ENCODE measurements at regions not wholly inside any gene's neighbourhood (a gene's known extent, or its start where the extent isn't known, plus 50 kb on each side); places are given as distances from the start of the nearest gene placed in this dataset.
"Not testable (repeated sequence)": the region's sequence is repeated elsewhere in the genome, so short reads cannot be mapped to it uniquely, and the experiment has no call there.

DNA sequence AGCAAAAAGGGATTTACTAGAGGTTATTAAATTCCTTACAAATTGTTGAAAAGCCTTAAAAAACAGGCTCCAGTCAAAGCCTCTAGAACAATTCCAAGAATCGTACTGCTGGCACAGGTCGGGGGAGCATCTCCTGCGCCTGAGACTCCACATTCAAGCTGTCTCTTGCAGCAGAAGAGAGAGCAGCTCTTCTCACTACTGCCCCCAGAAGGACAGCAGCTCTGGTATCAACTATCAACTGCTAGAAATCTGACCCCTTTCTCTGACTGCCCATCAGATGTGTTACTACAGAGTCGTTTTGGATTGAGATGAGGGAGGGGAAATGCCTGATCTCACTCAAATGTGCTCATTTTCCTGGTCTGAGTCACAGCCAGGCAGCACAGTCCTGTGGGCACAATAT, 403.6 kb downstream of the RPIA start:
- H3K4me3 ChIP-seq; DNase-seq; intact Hi-C loops (cut with DNase I): not testable (repeated sequence)

GRCh38 chr2:89102587-89102986, 411.1 kb downstream of the RPIA start:
- intact Hi-C loops (cut with DNase I); H3K4me1 ChIP-seq; H3K4me3 ChIP-seq; DNase-seq; H3K27me3 ChIP-seq; H3K9me3 ChIP-seq; H3K36me3 ChIP-seq; H3K27ac ChIP-seq: not testable (repeated sequence)
- ATAC-seq: peak; percentile 25

More for the DNA sequence above, 403.6 kb downstream of the RPIA start:
- H3K27ac ChIP-seq, H3K4me1 ChIP-seq, H3K9me3 ChIP-seq, ATAC-seq, H3K36me3 ChIP-seq, H3K27me3 ChIP-seq: not testable (repeated sequence)

- DNase-seq; intact Hi-C loops (cut with DNase I): not testable (repeated sequence)
Observed at GRCh38 chr2:89106369-89107019, 415.0 kb downstream of the RPIA start.

DNA sequence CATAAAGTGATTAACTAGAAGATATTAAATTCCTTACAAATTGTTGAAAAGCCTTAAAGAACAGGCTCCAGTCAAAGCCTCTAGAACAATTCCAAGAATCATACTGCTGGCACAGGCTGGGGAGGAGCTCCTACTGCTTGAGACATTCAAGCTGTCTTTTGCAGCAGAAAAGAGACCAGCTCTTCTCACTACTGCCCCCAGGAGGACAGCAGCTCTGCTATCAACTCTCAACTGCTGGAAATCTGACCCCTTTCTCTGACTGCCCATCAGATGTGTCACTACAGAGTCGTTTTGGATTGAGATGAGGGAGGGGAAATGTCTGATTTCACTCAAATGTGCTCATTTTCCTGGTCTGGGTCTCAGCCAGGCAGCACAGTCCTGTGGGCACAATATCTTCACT, 421.0 kb downstream of the RPIA start:
- intact Hi-C loops (cut with DNase I): not testable (repeated sequence)

More at GRCh38 chr2:89106369-89107019, 415.0 kb downstream of the RPIA start:
- not testable (repeated sequence) for H3K27me3 ChIP-seq, H3K9me3 ChIP-seq, ATAC-seq, H3K27ac ChIP-seq, H3K36me3 ChIP-seq, H3K4me3 ChIP-seq, H3K4me1 ChIP-seq

DNA sequence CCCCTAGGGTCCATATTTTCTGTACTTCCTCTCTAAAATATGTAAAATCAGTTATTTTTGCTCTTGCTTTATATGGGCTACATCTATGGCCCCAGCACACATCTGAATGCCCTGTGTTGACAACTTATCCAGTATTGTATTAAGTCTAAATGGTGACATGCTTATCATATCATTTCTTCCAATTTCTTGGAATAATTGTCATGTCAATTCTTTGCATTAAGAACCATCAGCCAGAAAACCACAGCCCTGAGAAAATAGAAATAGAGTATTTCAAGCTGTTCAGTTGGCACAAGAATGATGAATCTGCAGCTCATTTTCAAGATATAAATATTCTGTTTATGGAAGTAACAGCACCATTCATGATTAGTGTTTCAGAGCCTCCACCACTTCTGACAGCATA, 421.8 kb downstream of the RPIA start:
- DNase-seq; H3K4me1 ChIP-seq; H3K27ac ChIP-seq; H3K27me3 ChIP-seq; H3K36me3 ChIP-seq; intact Hi-C loops (cut with DNase I); H3K9me3 ChIP-seq; ATAC-seq; H3K4me3 ChIP-seq: not testable (repeated sequence)

More for the DNA sequence above, 421.0 kb downstream of the RPIA start:
- TF ChIP-seq CTCF (IDR thresholded peaks at IDR 0.05): peak; percentile 34
- H3K36me3 ChIP-seq, H3K27ac ChIP-seq, DNase-seq, H3K9me3 ChIP-seq, H3K4me3 ChIP-seq, H3K4me1 ChIP-seq, H3K27me3 ChIP-seq: not testable (repeated sequence)
- peak; percentile 55 for ATAC-seq

GRCh38 chr2:89129440-89129839, 438.0 kb downstream of the RPIA start:
- DNase-seq; H3K4me1 ChIP-seq; H3K27ac ChIP-seq; H3K36me3 ChIP-seq; H3K27me3 ChIP-seq; ATAC-seq; H3K4me3 ChIP-seq; H3K9me3 ChIP-seq; intact Hi-C loops (cut with DNase I): not testable (repeated sequence)

GRCh38 chr2:89130665-89131308, 439.3 kb downstream of the RPIA start:
- H3K4me3 ChIP-seq; H3K27me3 ChIP-seq; H3K4me1 ChIP-seq; H3K27ac ChIP-seq; DNase-seq; H3K36me3 ChIP-seq; H3K9me3 ChIP-seq; intact Hi-C loops (cut with DNase I); ATAC-seq: not testable (repeated sequence)

DNA sequence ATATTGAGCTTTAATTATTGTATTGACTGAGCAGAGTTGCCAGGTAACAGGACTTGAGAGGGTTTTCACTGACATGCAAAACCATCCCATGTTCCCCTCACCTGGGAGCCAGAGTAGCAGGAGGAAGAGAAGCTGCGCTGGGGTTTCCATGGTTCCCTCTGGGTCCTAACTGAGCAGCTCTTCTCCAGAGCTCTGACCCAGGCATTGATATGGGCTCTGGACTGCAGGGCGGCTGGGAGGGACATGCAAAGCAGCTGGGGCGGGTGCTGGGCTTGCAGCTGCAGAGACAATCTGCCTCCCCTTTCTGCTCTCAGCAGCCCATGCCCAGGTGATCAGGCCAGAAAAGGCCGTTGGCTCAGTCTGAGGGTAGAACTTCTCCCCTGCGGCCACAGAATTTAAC, 451.5 kb downstream of the RPIA start:
- H3K36me3 ChIP-seq; H3K4me3 ChIP-seq; H3K9me3 ChIP-seq; H3K4me1 ChIP-seq; ATAC-seq; H3K27ac ChIP-seq; intact Hi-C loops (cut with DNase I); H3K27me3 ChIP-seq; DNase-seq: not testable (repeated sequence)

DNA sequence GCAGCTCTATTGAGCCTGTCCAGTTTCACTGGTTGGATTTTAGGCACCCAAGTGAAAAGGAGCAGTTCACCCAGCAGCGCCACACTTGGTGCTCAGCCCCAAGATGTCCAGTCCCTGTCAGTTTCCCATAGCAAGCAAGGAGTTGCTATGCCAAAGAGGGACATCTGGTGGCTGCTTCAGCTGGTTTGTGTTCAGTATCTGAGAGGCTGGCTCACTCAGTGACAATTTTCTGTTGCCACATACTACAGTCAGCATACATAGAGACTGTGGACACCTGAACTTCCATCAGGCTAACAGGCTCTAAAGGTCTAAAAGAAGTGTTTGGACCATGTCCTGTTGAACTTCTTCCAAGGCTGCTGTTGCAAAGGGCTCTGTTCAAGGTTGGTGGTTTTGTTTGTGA, 453.9 kb downstream of the RPIA start:
- H3K9me3 ChIP-seq; ATAC-seq; H3K36me3 ChIP-seq; DNase-seq; H3K27me3 ChIP-seq; H3K27ac ChIP-seq; intact Hi-C loops (cut with DNase I); H3K4me1 ChIP-seq; H3K4me3 ChIP-seq: not testable (repeated sequence)

DNA sequence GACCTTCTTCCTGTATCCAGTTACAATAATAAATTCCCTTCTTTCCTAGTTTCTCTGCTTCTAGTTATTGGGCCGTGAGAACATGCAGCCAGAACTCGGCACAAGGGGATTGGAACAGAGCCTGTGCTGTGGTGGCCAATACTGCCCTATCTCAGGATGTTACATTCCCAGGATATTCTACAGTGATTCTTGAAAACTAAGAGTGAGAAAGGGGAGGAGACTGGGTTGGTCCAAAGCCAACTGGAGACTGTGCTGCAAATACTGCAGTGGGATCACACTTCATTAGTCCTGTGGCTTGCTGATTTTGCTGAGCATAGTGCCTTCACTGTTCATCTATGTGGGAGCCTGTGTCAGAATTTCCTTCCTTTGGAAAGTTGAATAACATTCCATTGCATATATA, 456.8 kb downstream of the RPIA start:
- H3K36me3 ChIP-seq; ATAC-seq; H3K27ac ChIP-seq; H3K27me3 ChIP-seq; H3K4me1 ChIP-seq; H3K4me3 ChIP-seq; DNase-seq; H3K9me3 ChIP-seq; intact Hi-C loops (cut with DNase I): not testable (repeated sequence)

GRCh38 chr2:89151699-89152098, 460.2 kb downstream of the RPIA start:
- H3K4me3 ChIP-seq; H3K36me3 ChIP-seq; H3K27ac ChIP-seq; ATAC-seq; intact Hi-C loops (cut with DNase I); H3K4me1 ChIP-seq; H3K9me3 ChIP-seq; DNase-seq; H3K27me3 ChIP-seq: not testable (repeated sequence)

GRCh38 chr2:89152501-89152900, 461.0 kb downstream of the RPIA start:
- intact Hi-C loops (cut with DNase I); H3K27ac ChIP-seq; H3K36me3 ChIP-seq; H3K27me3 ChIP-seq; DNase-seq; H3K4me1 ChIP-seq; H3K9me3 ChIP-seq; ATAC-seq; H3K4me3 ChIP-seq: not testable (repeated sequence)

- peak; percentile 92 for ATAC-seq
Observed at GRCh38 chr2:89153210-89153609, 461.7 kb downstream of the RPIA start.

More at GRCh38 chr2:89153210-89153609, 461.7 kb downstream of the RPIA start:
- H3K4me1 ChIP-seq; H3K36me3 ChIP-seq; H3K4me3 ChIP-seq; H3K9me3 ChIP-seq; H3K27me3 ChIP-seq; intact Hi-C loops (cut with DNase I); H3K27ac ChIP-seq: not testable (repeated sequence)
- peak; percentile 64 for DNase-seq

Measured in upper lobe of right lung (tissue), 1 donor.